HepG2 (cell line): ENCODE measurements at regions not wholly inside any gene's neighbourhood (a gene's known extent, or its start where the extent isn't known, plus 50 kb on each side); places are given as distances from the start of the nearest gene placed in this dataset.

ENCODE experiments used
- AGO1 ChIP-seq: fragments of 200-400 bp; formaldehyde crosslinking; IDR thresholded peaks from 2 replicates; pipeline ENCODE4 v1.6.1; 2017; ENCODE audit warnings: mild to moderate bottlenecking, low read depth, low read length, moderate library complexity; ENCODE audit not compliant: poor library complexity, severe bottlenecking
- CC2D1A ChIP-seq: sonication (generic); formaldehyde crosslinking; IDR thresholded peaks from 2 replicates; pipeline ENCODE4 v1.8.1; 2023; ENCODE audit warnings: mild to moderate bottlenecking, missing genetic modification reagents
- CHCHD3 ChIP-seq: sonication (generic); formaldehyde crosslinking; IDR thresholded peaks from 2 replicates; pipeline ENCODE4 v1.8.0; 2022; ENCODE audit warnings: mild to moderate bottlenecking, missing genetic modification reagents, moderate library complexity
- DPF2 ChIP-seq: sonication (generic); formaldehyde crosslinking; IDR thresholded peaks from 2 replicates; pipeline ENCODE4 v1.4.0; 2020; ENCODE audit warnings: mild to moderate bottlenecking, low read depth, missing genetic modification reagents, borderline replicate concordance
- FOXM1 ChIP-seq: sonication (generic); formaldehyde crosslinking; IDR thresholded peaks from 2 replicates; pipeline ENCODE4 v1.5.0; 2020; ENCODE audit warnings: missing genetic modification reagents
- HCFC1 ChIP-seq: fragments of 150-350 bp; IDR thresholded peaks from 2 replicates; pipeline ENCODE4 v1.6.1; 2014; ENCODE audit warnings: low read depth, low read length
- KLF11 ChIP-seq: IDR thresholded peaks from 2 replicates; pipeline ENCODE4 v1.6.1; 2016; ENCODE audit warnings: missing compliant biosample characterization
- KLF15 ChIP-seq: sonication (generic); formaldehyde crosslinking; IDR thresholded peaks from 2 replicates; pipeline ENCODE4 v1.8.1; 2023; ENCODE audit warnings: borderline replicate concordance, mild to moderate bottlenecking, inconsistent platforms, missing genetic modification reagents, mixed read lengths
- KMT2B ChIP-seq: IDR thresholded peaks from 2 replicates; pipeline ENCODE4 v1.6.1; 2016; ENCODE audit warnings: missing genetic modification reagents, missing compliant biosample characterization
- NFE2L1 ChIP-seq: sonication (generic); formaldehyde crosslinking; IDR thresholded peaks from 2 replicates; pipeline ENCODE4 v1.4.0; 2020; ENCODE audit warnings: missing genetic modification reagents, mild to moderate bottlenecking, borderline replicate concordance
- PHF5A ChIP-seq: IDR thresholded peaks from one replicate; pipeline ENCODE4 v1.6.1; 2018; ENCODE audit warnings: low read depth, missing genetic modification reagents; ENCODE audit not compliant: unreplicated experiment
- PHF8 ChIP-seq: sonication (generic); formaldehyde crosslinking; IDR thresholded peaks from 2 replicates; pipeline ENCODE4 v1.5.0; 2020; ENCODE audit warnings: missing genetic modification reagents
- SMAD9 ChIP-seq: sonication (generic); formaldehyde crosslinking; IDR thresholded peaks from 2 replicates; pipeline ENCODE4 v1.5.1; 2020; ENCODE audit warnings: mild to moderate bottlenecking, missing genetic modification reagents
- TBP ChIP-seq: sonication (generic); formaldehyde crosslinking; IDR thresholded peaks from 2 replicates; pipeline ENCODE4 v1.5.0; 2020; ENCODE audit warnings: missing genetic modification reagents
- TBX2 ChIP-seq: sonication (generic); formaldehyde crosslinking; IDR thresholded peaks from 2 replicates; pipeline ENCODE4 v1.5.0; 2020; ENCODE audit warnings: missing genetic modification reagents, mild to moderate bottlenecking, borderline replicate concordance
- YEATS2 ChIP-seq: sonication (generic); formaldehyde crosslinking; IDR thresholded peaks from 2 replicates; pipeline ENCODE4 v1.4.0; 2020; ENCODE audit warnings: missing genetic modification reagents, borderline replicate concordance
- ZFP90 ChIP-seq: sonication (generic); formaldehyde crosslinking; IDR thresholded peaks from 2 replicates; pipeline ENCODE4 v1.8.0; 2022; ENCODE audit warnings: missing genetic modification reagents, mild to moderate bottlenecking, inconsistent platforms, borderline replicate concordance
- ZNF44 ChIP-seq: sonication (generic); formaldehyde crosslinking; IDR thresholded peaks from 2 replicates; pipeline ENCODE4 v1.5.1; 2020; ENCODE audit warnings: mild to moderate bottlenecking, missing genetic modification reagents
- ZNF839 ChIP-seq: sonication (generic); formaldehyde crosslinking; IDR thresholded peaks from 2 replicates; pipeline ENCODE4 v1.4.0; 2020; ENCODE audit warnings: missing genetic modification reagents, mild to moderate bottlenecking, borderline replicate concordance
- ZNF883 ChIP-seq: sonication (generic); formaldehyde crosslinking; IDR thresholded peaks from 2 replicates; pipeline ENCODE4 v1.5.1; 2020; ENCODE audit warnings: mild to moderate bottlenecking, missing genetic modification reagents; ENCODE audit errors: not compliant biosample characterization
- TF ChIP-seq, protein P1 (sequence below): sonication (generic); formaldehyde crosslinking; IDR thresholded peaks from 2 replicates; pipeline ENCODE4 v1.8.0; 2022; ENCODE audit warnings: mild to moderate bottlenecking, missing genetic modification reagents, borderline replicate concordance
- TF ChIP-seq, protein P2 (sequence below): sonication (generic); formaldehyde crosslinking; IDR thresholded peaks from 2 replicates; pipeline ENCODE4 v1.4.0; 2020; ENCODE audit warnings: low read depth, missing genetic modification reagents
- TF ChIP-seq, protein P3 (sequence below): sonication (generic); formaldehyde crosslinking; IDR thresholded peaks from 2 replicates; pipeline ENCODE4 v1.4.0; 2020; ENCODE audit warnings: missing genetic modification reagents

DNA sequence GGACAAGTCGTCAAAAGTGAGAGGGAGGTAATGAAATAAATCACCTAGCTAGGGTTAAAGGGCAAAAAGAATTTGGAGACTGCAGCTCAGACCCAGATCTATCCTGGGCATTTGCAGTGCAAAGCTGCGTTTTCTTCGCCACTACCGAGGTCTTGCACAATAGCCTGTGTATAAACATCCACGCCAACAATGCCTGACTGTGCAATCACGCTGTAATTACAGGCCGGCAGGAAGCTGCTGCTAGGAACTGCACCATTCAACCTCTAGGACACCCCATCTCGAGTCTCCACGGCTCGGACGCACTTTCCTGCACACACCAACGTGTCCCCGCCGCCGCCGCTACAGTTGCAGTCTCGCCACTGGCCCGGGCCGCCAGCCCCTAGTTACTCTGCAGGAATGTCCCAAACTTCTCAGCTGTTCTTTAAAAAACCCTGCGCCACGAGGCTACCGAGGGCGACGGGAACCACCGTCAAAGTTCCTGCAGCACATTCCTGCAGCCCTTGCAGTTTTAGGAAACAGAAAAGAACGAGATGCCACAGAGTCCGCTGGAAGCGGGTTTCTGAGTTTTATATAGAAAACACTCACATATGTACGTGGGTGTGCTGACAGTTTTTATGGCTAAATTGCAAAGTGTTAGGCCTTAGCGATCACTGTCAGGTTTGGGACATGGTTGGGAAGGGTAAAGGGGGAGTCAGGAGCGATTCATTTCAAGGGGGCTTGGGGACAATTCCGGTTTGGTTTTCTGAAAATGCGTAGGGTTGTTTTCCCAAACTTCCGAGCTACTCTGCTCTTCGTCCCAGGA lies 65.6 kb upstream of the PTGR2 start (continued):
- TF ChIP-seq, protein P1, sequence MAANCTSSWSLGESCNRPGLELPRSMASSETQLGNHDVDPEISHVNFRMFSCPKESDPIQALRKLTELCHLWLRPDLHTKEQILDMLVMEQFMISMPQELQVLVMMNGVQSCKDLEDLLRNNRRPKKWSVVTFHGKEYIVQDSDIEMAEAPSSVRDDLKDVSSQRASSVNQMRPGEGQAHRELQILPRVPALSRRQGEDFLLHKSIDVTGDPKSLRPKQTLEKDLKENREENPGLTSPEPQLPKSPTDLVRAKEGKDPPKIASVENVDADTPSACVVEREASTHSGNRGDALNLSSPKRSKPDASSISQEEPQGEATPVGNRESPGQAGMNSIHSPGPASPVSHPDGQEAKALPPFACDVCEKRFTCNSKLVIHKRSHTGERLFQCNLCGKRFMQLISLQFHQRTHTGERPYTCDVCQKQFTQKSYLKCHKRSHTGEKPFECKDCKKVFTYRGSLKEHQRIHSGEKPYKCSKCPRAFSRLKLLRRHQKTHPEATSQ, result peak; percentile 52; the same call in 1 of the 2 replicates
- TF ChIP-seq NFE2L1 (CRISPR knock-in tag) (no peak), TBP (CRISPR knock-in tag) (no peak), FOXM1 (no peak), KMT2B (CRISPR knock-in tag) (peak; percentile 80), DPF2 (CRISPR knock-in tag) (peak; percentile 79; the same call in 1 of the 2 replicates), SMAD9 (no peak), CHCHD3 (CRISPR knock-in tag) (no peak), KLF11 (no peak; the same call in 1 of the 2 replicates), ZNF839 (CRISPR knock-in tag) (no peak), YEATS2 (CRISPR knock-in tag) (peak; percentile 62; the same call in 1 of the 2 replicates), ZFP90 (CRISPR knock-in tag) (no peak), PHF5A (no peak), CC2D1A (no peak), AGO1 (no peak), ZNF883 (CRISPR knock-in tag) (no peak), KLF15 (CRISPR knock-in tag) (no peak), ZNF44 (CRISPR knock-in tag) (peak; percentile 70; the same call in 1 of the 2 replicates), PHF8 (CRISPR knock-in tag) (peak; percentile 47; the same call in 1 of the 2 replicates), HCFC1 (no peak), TBX2 (peak; percentile 96)
- TF ChIP-seq, protein P2, sequence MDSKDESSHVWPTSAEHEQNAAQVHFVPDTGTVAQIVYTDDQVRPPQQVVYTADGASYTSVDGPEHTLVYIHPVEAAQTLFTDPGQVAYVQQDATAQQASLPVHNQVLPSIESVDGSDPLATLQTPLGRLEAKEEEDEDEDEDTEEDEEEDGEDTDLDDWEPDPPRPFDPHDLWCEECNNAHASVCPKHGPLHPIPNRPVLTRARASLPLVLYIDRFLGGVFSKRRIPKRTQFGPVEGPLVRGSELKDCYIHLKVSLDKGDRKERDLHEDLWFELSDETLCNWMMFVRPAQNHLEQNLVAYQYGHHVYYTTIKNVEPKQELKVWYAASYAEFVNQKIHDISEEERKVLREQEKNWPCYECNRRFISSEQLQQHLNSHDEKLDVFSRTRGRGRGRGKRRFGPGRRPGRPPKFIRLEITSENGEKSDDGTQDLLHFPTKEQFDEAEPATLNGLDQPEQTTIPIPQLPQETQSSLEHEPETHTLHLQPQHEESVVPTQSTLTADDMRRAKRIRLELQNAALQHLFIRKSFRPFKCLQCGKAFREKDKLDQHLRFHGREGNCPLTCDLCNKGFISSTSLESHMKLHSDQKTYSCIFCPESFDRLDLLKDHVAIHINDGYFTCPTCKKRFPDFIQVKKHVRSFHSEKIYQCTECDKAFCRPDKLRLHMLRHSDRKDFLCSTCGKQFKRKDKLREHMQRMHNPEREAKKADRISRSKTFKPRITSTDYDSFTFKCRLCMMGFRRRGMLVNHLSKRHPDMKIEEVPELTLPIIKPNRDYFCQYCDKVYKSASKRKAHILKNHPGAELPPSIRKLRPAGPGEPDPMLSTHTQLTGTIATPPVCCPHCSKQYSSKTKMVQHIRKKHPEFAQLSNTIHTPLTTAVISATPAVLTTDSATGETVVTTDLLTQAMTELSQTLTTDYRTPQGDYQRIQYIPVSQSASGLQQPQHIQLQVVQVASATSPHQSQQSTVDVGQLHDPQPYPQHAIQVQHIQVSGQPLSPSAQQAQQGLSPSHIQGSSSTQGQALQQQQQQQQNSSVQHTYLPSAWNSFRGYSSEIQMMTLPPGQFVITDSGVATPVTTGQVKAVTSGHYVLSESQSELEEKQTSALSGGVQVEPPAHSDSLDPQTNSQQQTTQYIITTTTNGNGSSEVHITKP (CRISPR knock-in tag), result no peak
- TF ChIP-seq, protein P3, sequence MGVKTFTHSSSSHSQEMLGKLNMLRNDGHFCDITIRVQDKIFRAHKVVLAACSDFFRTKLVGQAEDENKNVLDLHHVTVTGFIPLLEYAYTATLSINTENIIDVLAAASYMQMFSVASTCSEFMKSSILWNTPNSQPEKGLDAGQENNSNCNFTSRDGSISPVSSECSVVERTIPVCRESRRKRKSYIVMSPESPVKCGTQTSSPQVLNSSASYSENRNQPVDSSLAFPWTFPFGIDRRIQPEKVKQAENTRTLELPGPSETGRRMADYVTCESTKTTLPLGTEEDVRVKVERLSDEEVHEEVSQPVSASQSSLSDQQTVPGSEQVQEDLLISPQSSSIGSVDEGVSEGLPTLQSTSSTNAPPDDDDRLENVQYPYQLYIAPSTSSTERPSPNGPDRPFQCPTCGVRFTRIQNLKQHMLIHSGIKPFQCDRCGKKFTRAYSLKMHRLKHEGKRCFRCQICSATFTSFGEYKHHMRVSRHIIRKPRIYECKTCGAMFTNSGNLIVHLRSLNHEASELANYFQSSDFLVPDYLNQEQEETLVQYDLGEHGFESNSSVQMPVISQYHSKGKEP (CRISPR knock-in tag), result 0 out of 2 replicates have a peak, but pooled peaks have one; percentile 21
